Sciatic nerve (tissue), 2 donors: ENCODE measurements at regions not wholly inside any gene's neighbourhood (a gene's known extent, or its start where the extent isn't known, plus 50 kb on each side); places are given as distances from the start of the nearest gene placed in this dataset.

Source experiments
- ATAC-seq: fragments of 200-7000 bp; cut with Tn5 transposase; one replicate; pipeline ENCODE4 v1.9.1; 2020; ENCODE audit warnings: mild to moderate bottlenecking, moderate library complexity
- DNase-seq: peaks from one replicate; pipeline ENCODE4 v3.0.0-alpha.2; 2020; ENCODE audit warnings: low spot score
- intact Hi-C: fragments of 100-400 bp; cut with DNase I; formaldehyde crosslinking; loops from one replicate; pipeline ENCODE4 v1.14.2; 2022
- donor health status: DM: no; HTN: no; CAD: no.
- donor health status: DM: no; HTN: no; CAD: no.

GRCh38 chr12:93009533-93009932, 80.4 kb upstream of the EEA1 start:
- no peak for DNase-seq
- intact Hi-C loops, result no loop called here
- ATAC-seq, result no peak

GRCh38 chr12:93010461-93010860, 81.4 kb upstream of the EEA1 start:
- DNase-seq, result no peak
- ATAC-seq, result no peak
- intact Hi-C loops, result no loop called here

GRCh38 chr12:93011100-93011499, 82.0 kb upstream of the EEA1 start:
- ATAC-seq, result no peak
- intact Hi-C loops, result no loop called here
- no peak for DNase-seq

DNA sequence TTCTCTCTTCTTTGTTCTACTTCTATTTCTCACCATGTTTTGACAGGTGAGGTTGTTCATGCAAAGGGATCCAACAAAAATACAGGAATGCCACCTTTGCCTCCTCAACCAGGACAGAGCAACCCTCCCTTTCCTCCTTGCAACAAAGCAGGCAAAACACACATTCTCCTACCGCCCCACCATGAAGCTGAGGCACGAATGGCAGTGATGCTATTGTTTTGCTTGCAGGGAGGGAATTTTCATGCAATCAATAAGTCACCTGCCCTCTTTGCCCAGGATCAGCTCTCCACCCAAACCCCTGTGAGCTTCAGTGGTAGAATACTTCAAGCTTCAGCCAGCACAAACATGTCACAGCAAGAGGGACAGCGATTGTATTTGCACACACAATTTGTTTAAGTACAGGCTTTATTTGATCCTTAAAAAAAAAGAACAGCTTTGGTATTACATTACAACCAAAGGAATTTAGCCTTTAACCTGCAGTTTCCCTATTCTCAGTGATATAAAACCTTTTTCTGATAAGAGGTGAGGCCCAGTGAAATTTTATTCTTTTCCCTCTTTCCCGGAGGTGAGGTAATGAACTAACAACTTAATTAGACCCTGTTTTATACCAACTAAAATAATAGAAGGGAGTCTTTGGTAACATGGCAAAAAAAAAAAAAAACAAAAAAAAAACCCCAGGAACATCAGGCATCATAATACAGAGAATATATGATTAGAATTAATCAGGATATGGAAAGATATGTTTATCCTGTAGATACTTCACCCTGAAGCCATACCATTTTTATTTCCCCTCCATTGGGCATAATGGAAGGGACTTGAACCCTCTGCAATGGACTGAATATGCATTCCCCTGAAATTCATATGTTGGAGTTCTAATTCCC, 87.0 kb upstream of the EEA1 start:
- no peak for DNase-seq
- ATAC-seq, result no peak
- intact Hi-C loops, result no loop called here

DNA sequence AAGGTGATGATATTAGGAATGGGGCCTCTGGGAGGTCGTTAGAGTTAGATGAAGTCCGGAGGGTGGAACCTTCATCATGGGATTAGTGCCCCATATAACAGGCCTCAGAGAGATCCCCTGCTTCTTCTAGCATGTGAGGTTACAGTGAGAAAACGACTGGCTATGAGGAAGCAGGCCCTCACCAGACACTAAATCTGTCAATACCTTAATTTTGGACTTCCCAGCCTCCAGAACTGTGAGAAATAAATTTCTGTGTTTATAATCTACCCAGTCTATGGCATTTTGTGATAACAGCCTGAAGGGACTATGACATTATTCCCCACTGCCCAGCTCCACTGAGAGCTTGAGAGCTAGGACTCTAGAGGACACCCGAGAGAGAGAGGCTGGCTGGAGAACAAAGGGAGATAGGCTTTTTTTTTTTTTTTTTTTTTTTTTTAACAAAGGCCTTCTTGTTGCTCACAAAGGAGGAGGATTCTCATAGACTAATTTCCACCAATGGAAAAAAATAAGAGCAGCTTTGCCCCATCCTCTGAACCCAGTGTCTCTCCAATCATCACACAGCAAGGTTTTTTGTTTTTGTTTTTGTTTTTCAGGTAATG, 87.8 kb upstream of the EEA1 start:
- DNase-seq, result no peak
- intact Hi-C loops, result no loop called here
- ATAC-seq, result no peak

DNA sequence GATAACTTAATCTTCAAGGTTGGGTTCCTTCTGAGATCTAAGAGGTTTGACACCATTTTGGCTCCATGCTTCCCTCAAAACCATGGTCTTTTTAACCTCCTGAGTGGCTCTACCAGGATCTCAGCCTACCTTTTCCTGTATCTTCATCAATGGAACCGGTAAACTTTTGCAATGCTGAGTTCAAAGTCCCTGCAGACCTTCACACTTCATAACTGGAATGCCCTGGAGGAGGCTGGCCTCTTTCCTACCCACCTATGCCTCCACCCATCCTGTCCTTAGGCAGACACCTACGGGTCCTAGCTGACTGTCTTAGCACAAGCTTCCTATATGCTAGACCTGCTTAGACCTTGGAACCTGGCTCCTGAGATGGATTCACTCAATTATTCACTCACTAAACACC, 89.5 kb upstream of the EEA1 start:
- intact Hi-C loops, result no loop called here
- ATAC-seq (no peak), DNase-seq (no peak)

DNA sequence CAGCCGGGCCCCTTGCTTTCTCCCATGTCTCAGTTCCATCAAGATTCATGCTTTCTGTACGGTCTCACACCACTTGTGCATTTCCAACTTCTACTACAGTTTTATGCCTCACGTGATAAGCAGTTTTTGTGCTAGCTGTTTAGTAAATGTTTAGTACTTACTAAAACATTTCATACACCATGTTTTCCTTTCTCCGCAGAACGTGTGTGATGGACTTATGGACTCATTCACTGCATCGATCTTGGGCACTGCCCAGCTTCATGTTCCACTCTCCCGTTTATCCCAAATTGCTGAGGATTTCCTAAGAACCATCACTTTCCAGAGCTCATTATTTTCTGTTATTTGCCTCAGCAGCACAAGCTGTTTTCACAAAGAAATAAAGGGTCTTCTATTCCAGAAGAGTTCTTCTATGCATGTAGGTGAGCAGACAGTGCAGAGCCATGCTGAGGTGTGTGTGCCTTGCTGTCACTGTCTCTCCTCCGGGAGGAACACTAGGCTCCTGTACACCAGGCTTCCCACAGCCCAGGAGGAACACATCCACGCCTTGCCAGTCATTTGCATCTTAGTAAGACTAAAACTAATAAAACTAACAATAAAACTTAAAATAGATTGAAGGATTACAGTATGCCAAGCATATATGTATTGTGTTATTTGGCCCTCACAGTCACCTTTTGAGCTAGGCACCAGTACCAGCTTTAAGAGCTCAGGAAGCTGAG, 90.3 kb upstream of the EEA1 start:
- no peak for DNase-seq
- intact Hi-C loops, result no loop called here
- no peak for ATAC-seq

DNA sequence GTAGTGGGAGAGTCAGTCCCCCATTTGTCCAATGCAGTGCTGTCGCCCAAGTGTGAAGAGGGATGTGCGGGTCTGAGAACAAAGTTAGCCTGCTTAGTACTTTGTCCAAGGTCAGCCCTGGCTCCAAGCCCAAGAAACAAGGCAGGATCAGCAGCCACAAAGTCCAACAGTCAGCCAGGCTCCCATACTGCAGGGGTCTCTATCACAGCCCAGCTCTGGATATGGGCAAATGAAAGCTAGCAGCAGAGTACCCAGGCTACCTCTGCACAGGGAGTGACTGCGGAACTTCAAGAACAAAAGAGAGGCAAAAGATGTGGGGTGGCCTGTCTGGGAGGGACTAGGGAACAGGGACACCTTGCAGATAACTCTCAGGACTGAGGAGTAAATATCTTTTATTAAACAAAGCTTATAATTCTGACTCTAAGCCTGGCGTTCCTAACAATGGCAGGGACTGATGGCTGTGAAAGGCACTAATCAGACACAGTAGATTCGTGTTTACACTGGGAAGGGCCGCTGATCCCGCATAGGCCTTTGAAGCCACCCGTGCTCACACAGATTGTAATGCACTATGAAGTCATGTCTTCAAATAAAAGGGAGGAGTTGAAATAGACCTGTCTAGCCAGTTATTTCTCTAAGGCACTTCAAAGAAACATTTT, 91.0 kb upstream of the EEA1 start:
- DNase-seq (no peak), ATAC-seq (no peak)
- intact Hi-C loops, result no loop called here

DNA sequence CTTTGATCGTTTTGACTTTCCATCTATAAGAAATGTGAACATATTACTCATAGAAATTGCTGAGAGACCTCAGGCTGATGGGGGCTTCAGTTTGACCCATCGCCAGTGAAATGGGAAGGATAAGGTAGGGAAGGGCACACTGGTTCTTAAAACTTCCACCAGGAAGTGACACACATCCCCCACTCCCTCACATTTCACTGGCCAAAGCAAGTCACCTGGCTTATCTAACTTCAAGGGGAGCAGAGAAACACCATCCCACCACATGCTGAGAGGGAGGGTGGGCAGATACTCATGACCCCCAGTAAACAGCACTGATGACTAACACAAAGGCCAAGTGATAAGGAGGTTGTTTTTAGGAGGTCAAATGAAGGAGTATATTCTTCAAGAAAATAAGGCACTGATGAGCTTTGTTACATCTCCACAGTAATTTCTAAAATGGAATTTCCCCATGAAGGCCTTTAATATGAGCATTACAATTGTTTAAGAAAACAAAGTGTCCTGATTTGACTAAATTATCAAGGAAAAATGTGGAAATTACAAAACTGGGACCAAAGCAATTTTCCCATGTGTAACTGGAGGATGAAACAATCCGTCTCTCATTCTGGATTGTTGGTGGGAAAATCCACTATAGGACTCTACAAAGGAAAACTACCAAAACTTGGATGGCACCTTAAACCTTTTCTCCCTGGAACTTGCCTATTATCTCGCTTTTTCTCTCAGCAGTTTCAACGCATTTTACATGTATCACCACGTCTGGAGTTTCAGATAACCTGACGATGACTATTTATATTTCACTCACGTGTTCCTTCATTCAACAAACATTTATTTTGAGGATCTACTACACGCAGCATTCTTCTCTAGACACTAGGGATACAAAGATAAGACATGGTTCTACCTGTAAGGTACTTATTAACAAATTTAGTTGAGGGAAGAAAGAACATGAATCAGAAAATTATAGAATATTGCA, 91.8 kb upstream of the EEA1 start:
- DNase-seq (no peak), ATAC-seq (no peak)
- intact Hi-C loops, result no loop called here

DNA sequence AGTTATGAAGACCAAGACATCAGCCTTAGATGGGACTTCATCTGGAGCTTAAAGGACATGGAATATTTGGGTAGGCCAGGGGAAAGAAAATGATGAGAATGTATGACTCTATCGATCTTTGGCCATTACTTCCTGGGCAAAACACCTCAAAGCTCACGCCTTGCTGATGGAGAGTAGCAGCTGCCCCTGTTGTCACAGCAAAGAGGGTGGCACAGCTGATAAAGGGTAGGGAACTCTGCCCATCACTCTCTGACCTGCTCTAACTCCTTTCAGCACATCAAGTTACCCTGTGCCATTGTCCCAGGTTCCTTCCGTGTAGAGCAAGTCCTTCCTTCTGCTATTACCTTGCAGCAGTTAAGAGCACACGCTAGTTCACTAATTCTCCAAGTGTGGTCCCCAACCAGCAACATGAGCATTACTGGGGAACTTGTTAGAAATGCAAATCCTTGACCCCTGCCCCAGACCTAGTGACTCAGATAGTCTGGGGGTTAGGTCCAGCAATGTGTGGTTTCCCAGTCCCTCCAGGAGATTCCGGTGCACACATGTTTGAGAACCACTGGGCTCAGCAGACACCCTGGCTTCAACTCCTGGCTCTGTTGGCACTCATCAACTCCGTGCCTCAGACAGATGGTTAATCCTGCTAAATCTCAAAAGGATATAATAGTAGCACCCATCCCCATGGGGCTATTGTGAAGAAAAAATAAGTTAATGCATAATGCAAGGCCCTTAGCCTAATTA, 93.7 kb upstream of the EEA1 start:
- DNase-seq, result no peak
- no peak for ATAC-seq
- intact Hi-C loops, result no loop called here

GRCh38 chr12:93025145-93026103, 96.3 kb upstream of the EEA1 start:
- no peak for ATAC-seq
- DNase-seq, result no peak
- intact Hi-C loops, result no loop called here

DNA sequence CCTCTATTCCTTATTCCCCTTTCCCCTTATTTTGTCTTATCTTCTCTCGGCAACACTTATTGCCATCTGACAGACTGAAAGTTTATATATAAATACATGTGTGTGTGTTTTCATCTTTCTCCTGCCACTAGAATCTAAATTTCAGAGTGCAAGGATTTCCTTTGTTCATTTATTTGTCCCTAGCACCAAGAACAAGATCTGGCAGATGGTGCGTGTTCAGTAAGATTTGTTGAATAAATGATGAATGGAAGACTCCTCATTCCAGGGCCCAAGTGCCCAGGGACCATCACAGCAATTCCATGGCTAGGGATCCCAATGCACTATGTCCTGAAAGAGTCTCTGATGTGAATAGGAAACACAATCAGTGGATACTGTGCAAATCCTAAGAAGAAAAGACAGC, 97.9 kb upstream of the EEA1 start:
- no peak for ATAC-seq
- DNase-seq, result no peak
- intact Hi-C loops, result no loop called here

DNA sequence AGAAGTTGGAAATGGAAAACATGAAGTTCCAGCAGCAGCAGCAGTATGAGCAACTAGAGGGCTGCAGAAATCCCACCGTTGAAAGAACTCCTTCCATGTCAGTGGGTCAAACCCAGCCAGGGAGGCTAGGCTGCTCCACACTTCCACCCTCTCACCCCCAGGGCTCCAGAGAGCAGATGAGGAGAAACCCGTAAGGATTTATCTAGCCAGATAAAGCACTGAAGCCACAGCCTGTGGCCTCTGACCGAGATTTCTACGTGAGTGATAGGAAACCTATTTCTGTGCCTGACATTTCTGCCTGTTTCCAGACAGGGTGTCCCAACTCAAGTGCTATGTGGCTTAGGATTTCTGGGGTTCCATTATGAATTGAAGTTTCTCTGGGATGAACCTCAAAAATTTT, 100.0 kb upstream of the EEA1 start:
- DNase-seq (no peak), ATAC-seq (no peak)
- intact Hi-C loops, result no loop called here

DNA sequence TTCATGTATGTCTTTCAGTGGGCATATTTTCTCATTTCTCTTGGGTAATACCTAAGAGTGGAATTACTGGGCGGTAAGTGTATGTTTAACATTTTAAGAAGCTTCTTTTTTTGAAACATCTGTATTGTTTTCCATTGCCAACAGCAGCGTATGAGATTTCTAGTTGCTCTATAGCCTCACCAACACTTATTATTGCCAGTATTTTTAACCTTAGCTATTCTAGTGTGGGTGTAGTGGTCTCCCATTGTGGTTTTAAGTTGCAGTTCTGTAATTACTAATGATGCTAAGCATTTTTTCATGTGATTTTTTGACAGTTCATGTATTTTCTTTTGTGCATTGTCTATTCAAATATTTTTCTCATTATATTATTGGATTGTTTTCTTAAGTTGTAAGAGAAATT, 101.9 kb upstream of the EEA1 start:
- no peak for DNase-seq
- intact Hi-C loops, result no loop called here

DNA sequence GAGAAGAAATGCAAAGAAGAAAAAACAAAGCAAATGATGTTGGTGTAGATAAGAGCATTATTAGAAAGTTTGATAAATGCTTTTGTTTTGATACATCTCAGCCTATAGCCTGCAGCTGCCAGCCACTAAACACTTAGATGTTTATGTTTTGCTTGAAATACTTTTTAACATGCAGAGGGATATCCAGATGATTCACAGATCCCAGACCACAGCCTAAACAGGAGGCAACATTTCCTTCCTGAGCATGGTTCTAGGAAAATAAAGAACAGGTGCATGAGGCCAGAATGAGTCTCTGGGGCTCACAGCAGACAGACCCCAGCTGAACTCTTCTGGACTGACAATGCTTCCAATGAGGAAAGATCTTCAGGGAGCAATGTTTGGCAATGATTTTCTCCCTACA, 103.7 kb upstream of the EEA1 start:
- no peak for ATAC-seq
- intact Hi-C loops, result no loop called here

More for the DNA sequence above, 101.9 kb upstream of the EEA1 start:
- no peak for ATAC-seq

GRCh38 chr12:93033948-93034347, 104.9 kb upstream of the EEA1 start:
- no peak for DNase-seq
- ATAC-seq, result no peak
- intact Hi-C loops, result no loop called here

More for the DNA sequence above, 103.7 kb upstream of the EEA1 start:
- no peak for DNase-seq

GRCh38 chr12:93039062-93039461, 110.0 kb upstream of the EEA1 start:
- no peak for DNase-seq
- ATAC-seq, result no peak
- intact Hi-C loops, result no loop called here
